GM12878 (cell line): ENCODE measurements at regions not wholly inside any gene's neighbourhood (a gene's known extent, or its start where the extent isn't known, plus 50 kb on each side); places are given as distances from the start of the nearest gene placed in this dataset.

ENCODE experiments used
- CTCF ChIP-seq, 3 experiments: IDR thresholded peaks in 2 of 3; conservative IDR thresholded peaks in 1 of 3; 2 replicates each; pipeline ENCODE4 v1.5.1; 2011; ENCODE audit warnings: low read depth in 3 of 3, low read length in 3 of 3, mild to moderate bottlenecking in 3 of 3, control low read depth in 2 of 3, moderate library complexity in 2 of 3, inconsistent platforms in 1 of 3, mixed read lengths in 1 of 3; ENCODE audit not compliant: control insufficient read depth in 2 of 3, insufficient read depth in 1 of 3; ENCODE audit errors: extremely low read depth in 1 of 3
- KDM1A ChIP-seq: fragments of 200-600 bp; sonication (generic); IDR thresholded peaks from 2 replicates; pipeline ENCODE4 v1.6.1; 2016; ENCODE audit warnings: borderline replicate concordance
- MAX ChIP-seq: IDR thresholded peaks from 2 replicates; pipeline ENCODE4 v1.6.1; 2012; ENCODE audit warnings: low read depth, low read length, improper control_type of control experiment
- SPI1 ChIP-seq: IDR thresholded peaks from 2 replicates; pipeline ENCODE4 v1.6.1; 2011; ENCODE audit warnings: low read depth, mild to moderate bottlenecking, low read length, moderate library complexity, borderline replicate concordance; ENCODE audit not compliant: insufficient read depth
- SRF ChIP-seq, 2 experiments: IDR thresholded peaks; 2 replicates each; pipeline ENCODE4 v1.6.1; 2011; ENCODE audit warnings: low read depth in 2 of 2, low read length in 2 of 2, mild to moderate bottlenecking in 1 of 2, moderate library complexity in 1 of 2
- YBX1 ChIP-seq: fragments of 450-650 bp; IDR thresholded peaks from 2 replicates; pipeline ENCODE4 v1.6.1; 2016; ENCODE audit warnings: antibody characterized with exemption
- YY1 ChIP-seq: IDR thresholded peaks from 2 replicates; pipeline ENCODE4 v1.6.1; 2011; ENCODE audit warnings: low read depth, mild to moderate bottlenecking, low read length

GRCh38 chr2:226551522-226552250, 247.9 kb downstream of the IRS1 start:
- TF ChIP-seq YY1: no peak
- TF ChIP-seq SPI1: no peak
- TF ChIP-seq MAX: no peak
- TF ChIP-seq YBX1: no peak
- TF ChIP-seq KDM1A: no peak
- TF ChIP-seq CTCF (IDR thresholded peaks at IDR 0.05 in 2 of 3, conservative IDR thresholded peaks at IDR 0.05 in 1 of 3; ENCODE audit: control insufficient read depth in 2 of 3, extremely low read depth in 1 of 3, insufficient read depth in 1 of 3, low read depth in 3 of 3, low read length in 3 of 3): no peak
- no peak for TF ChIP-seq SRF (IDR thresholded peaks at IDR 0.05; ENCODE audit: low read depth in 2 of 2, low read length in 2 of 2)
